Jurkat, Clone E6-1 (cell line): ENCODE measurements at regions not wholly inside any gene's neighbourhood (a gene's known extent, or its start where the extent isn't known, plus 50 kb on each side); places are given as distances from the start of the nearest gene placed in this dataset.
"Not testable (repeated sequence)": the region's sequence is repeated elsewhere in the genome, so short reads cannot be mapped to it uniquely, and the experiment has no call there.

ENCODE experiments used
- DNase-seq: peaks from one replicate; pipeline ENCODE4 v3.0.0-alpha.2; 2011; ENCODE audit warnings: low read depth, low spot score
- H3K4me3 ChIP-seq: 2 replicates; pipeline ENCODE4 v1.5.1; 2011; ENCODE audit warnings: mild to moderate bottlenecking, low read length, control low read depth, moderate library complexity

DNA sequence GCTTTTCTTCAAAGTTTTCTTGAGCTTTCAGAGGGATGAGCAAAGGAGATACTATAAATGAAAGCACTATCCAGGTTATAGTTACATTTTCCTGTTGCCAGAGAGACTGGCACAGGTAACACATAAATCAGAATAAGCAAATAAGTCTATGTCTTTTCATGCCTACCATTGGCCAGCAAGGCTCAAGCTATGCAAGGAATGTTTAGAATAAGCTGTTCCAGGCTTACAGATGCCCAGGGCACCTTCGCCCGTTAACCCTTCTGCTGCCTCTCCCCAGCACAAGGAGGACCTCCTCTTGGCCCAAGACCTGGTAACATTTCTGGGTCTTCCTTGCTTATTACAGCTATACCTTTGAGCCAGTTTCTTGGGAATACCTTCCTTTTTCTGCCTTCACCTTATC is 233.7 kb upstream of the MEIS1 start:
- no peak overlapping the region for H3K4me3 ChIP-seq
- DNase-seq: no peak

GRCh38 chr2:66198873-66199272 is 236.1 kb upstream of the MEIS1 start:
- DNase-seq: no peak
- H3K4me3 ChIP-seq: no peak overlapping the region

DNA sequence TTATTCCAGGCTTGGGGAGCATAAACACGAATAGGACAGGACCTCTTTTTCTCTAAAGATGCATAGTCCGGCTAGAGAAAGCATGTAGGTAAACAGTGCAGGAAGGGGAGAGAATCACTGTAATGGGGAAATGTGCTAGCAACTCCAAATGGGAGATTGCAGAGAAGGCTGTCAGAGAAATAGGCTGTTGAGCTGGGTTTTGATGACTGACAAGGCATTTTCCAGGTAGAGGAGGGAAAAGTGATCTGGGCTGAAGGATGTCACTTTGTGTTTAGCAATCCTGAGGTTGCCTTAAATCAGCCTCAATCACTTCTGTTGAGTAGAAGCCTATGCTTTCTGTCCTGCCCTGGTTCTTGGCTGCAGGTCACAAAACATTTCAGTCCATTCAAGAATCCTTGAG is 242.0 kb upstream of the MEIS1 start:
- no peak overlapping the region for H3K4me3 ChIP-seq
- no peak for DNase-seq

GRCh38 chr2:66191311-66191710 is 243.6 kb upstream of the MEIS1 start:
- H3K4me3 ChIP-seq: no peak overlapping the region
- no peak for DNase-seq

DNA sequence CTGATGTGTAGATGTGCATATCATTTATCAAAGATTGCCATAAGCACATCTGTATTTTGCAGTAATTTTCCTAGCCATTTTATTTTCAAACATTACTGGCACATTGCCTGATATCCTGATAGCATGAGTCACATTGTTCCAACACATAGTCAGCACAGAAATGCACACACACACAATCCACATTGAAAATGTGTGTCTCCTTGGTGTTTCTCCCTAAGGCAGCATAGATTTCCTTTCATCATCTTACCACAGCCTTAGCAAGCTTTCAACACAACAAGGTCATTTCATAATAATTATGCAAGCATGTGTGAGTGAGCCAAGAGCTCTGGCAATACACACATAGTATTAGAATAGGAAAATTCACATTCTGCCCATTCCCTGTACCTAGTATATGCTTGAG is 245.4 kb upstream of the MEIS1 start:
- no peak for DNase-seq
- H3K4me3 ChIP-seq: no peak overlapping the region

GRCh38 chr2:66186537-66186936 is 248.4 kb upstream of the MEIS1 start:
- DNase-seq: no peak
- H3K4me3 ChIP-seq: no peak overlapping the region

- no peak overlapping the region for H3K4me3 ChIP-seq
- no peak for DNase-seq
Observed at GRCh38 chr2:66185497-66186054, 249.3 kb upstream of the MEIS1 start.

DNA sequence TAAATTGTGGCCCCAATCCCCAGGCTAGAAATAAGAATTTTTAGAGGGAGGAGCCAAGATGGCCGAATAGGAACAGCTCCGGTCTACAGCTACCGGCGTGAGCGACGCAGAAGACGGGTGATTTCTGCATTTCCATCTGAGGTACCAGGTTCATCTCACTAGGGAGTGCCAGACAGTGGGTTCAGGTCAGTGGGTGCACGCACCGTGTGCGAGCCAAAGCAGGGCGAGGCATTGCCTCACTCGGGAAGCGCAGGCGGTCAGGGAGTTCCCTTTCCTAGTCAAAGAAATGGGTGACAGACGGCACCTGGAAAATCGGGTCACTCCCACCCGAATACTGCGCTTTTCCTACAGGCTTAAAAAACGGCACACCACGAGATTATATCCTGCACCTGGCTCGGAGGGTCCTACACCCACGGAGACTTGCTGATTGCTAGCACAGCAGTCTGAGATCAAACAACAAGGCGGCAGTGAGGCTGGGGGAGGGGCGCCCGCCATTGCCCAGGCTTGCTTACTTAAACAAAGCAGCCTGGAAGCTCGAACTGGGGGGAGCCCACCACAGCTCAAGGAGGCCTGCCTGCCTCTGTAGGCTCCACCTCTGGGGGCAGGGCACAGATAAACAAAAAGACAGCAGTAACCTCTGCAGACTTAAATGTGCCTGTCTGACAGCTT is 257.7 kb upstream of the MEIS1 start:
- DNase-seq: peak; percentile 12
- H3K4me3 ChIP-seq: not testable (repeated sequence)

DNA sequence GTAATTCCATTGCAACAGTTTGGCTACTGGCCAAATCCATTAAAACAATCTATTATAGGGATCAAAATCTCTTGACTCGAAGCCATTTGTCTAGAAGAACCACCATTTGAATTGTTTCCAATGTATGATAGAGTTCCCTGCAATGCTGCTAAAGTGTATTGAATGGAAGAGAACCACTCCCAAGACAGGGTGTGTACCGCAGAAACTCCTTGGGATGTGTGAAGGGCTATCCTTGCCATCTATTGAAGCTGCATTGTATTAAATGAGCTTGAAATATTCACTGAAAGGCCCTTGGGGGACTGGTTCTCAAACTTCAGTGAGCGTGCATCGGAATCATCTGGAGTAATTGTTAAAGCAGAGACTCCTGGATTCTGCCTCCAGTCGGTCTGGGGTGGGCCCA is 260.4 kb upstream of the MEIS1 start:
- DNase-seq: no peak

DNA sequence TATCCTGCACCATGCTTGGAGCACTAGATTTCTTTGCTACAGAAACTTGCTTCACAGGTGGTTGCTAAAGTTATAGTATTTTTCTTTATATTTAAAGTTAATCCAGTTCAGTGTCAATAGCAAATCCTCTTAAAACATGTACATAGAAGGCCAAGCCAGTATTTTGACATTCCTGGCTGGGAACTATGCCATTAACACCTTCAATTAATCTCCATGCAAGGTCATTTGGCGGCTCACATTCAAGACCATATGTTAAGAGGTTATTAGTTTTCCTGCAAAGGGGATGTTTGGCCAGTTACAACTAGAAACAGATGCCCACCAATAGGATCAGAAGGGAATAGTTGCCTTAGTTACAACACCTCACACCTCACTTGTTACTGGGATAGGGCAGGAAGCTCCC is 261.3 kb upstream of the MEIS1 start:
- no peak overlapping the region for H3K4me3 ChIP-seq
- no peak for DNase-seq

More for the DNA sequence above, 260.4 kb upstream of the MEIS1 start:
- no peak overlapping the region for H3K4me3 ChIP-seq

DNA sequence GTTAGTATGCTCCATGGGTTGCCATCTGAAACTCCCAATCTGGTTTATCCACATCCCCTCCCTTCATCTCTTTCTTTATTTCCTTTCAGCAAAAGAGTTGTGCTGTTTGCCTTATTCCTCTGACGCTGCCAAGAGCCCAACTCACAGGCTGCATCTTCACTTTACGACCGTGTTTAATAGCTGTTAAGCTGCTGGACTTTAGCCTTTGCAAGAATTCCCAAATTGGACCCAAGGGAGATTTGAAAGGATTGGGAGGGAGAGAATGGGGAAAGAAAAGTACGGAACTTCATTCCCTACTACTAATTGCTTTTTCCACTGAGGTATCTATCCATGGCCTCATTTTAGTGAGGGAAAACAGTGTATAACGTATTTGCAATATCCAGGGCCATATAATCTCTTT is 263.4 kb upstream of the MEIS1 start:
- no peak for DNase-seq
- no peak overlapping the region for H3K4me3 ChIP-seq

- DNase-seq: no peak
- H3K4me3 ChIP-seq: no peak overlapping the region
Observed at GRCh38 chr2:66170744-66171330, 264.1 kb upstream of the MEIS1 start.

- DNase-seq: peak; percentile 62
- H3K4me3 ChIP-seq: no peak overlapping the region
Observed at GRCh38 chr2:66169076-66169475, 265.8 kb upstream of the MEIS1 start.

- no peak for DNase-seq
- H3K4me3 ChIP-seq: no peak overlapping the region
Observed at GRCh38 chr2:66164470-66164869, 270.5 kb upstream of the MEIS1 start.

DNA sequence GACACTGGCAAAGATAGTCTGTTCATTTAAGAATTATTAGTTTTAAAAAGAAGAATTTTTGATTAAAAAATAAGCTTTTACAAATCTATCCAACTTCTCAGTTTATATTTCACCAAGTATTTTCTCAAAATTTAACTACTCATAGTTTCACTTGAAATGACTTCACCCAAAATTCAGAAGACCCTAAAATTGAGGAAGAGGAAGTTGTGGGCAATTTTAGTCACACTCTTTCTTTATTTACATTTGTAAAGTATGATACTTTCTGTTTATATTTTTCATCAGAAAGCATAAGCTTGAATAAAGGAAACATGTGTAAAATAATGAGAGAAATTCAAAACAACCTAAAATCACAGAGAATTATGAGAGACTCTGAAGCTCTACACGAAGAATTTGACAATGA is 278.8 kb upstream of the MEIS1 start:
- no peak for DNase-seq

GRCh38 chr2:66153941-66154340 is 281.0 kb upstream of the MEIS1 start:
- H3K4me3 ChIP-seq: no peak overlapping the region
- DNase-seq: no peak

More for the DNA sequence above, 278.8 kb upstream of the MEIS1 start:
- no peak overlapping the region for H3K4me3 ChIP-seq

GRCh38 chr2:66145490-66145889 is 289.4 kb upstream of the MEIS1 start:
- DNase-seq: no peak
- H3K4me3 ChIP-seq: no peak overlapping the region

DNA sequence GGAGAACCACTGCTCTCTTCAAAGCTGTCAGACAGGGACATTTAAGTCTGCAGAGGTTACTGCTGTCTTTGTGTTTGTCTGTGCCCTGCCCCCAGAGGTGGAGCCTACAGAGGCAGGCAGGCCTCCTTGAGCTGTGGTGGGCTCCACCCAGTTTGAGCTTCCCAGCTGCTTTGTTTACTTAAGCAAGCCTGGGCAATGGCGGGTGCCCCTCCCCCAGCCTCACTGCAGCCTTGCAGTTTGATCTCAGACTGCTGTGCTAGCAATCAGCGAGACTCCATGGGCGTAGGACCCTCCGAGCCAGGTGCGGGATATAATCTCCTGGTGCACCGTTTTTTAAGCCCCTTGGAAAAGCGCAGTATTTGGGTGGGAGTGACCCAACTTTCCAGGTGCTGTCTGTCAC is 290.6 kb upstream of the MEIS1 start:
- not testable (repeated sequence) for H3K4me3 ChIP-seq, DNase-seq

DNA sequence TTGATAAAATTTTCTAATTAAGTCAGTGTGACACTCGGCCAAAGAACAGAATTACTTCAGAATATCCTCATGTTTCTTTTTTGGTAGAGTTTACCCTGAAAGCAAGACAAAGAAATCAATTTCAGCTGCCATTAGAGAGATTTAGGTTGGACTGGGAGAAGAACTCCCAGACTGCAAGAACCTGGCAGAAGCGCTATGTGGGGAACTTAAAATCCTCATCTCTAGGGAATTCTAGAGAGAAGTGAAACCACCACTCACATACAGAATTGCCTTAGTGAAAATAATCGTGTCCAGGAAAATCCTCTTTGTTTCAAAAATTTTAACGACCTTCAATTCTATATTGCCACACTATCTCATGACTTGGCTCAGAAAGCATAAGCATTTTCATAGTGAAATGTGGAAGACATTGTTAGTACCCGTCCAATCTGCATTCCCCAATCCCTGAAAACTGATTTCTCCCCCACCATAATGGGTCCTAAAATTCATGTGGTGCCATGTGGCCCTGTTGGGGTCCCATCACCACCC is 297.3 kb upstream of the MEIS1 start:
- H3K4me3 ChIP-seq: no peak overlapping the region
- no peak for DNase-seq

DNA sequence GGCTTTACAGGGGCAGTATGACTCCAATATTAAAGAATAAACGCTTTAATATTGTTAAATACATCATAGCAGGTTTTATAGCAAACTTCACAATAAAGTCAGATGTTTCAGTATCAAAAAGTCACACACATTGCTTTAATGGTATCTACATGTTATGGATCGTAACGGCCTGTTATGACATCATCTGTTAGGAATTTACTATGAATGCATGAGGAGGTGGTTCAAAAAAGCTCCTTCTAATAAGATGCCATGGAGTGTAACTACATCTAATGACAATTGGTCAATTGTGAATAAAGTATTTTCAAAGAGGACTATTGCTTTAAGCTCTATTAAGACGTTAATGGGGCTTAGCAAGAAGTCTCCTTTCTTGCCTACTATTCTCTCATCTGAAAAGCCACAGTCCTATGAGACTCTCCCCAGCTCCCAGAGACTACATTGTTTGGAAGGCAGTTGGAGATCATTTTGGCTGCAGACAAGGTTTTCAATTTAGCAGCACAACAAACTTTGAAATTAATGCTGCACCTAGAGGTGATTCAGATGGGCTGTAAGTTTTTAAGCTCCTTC is 300.7 kb upstream of the MEIS1 start:
- no peak overlapping the region for H3K4me3 ChIP-seq
- DNase-seq: no peak
